GM21423 (cell line): ENCODE measurements at regions not wholly inside any gene's neighbourhood (a gene's known extent, or its start where the extent isn't known, plus 50 kb on each side); places are given as distances from the start of the nearest gene placed in this dataset.
"Not testable (repeated sequence)": the region's sequence is repeated elsewhere in the genome, so short reads cannot be mapped to it uniquely, and the experiment has no call there.

Experiments
- ATAC-seq: cut with Tn5 transposase; IDR thresholded peaks from one replicate; pipeline ENCODE4 v1.9.1; 2021; ENCODE audit warnings: mild to moderate bottlenecking, moderate library complexity; ENCODE audit not compliant: unreplicated experiment

GRCh38 chr9:103611950-103612349 lies 482.2 kb upstream of the SMC2 start:
- ATAC-seq: not testable (repeated sequence)

- ATAC-seq: no peak
Observed at GRCh38 chr9:103615994-103616393, 478.1 kb upstream of the SMC2 start.

GRCh38 chr9:103617046-103617445 lies 477.1 kb upstream of the SMC2 start:
- ATAC-seq: no peak

GRCh38 chr9:103625161-103625804 lies 468.8 kb upstream of the SMC2 start:
- ATAC-seq: no peak

GRCh38 chr9:103627731-103628130 lies 466.4 kb upstream of the SMC2 start:
- no peak for ATAC-seq

GRCh38 chr9:103649086-103649485 lies 445.0 kb upstream of the SMC2 start:
- ATAC-seq: no peak

GRCh38 chr9:103658156-103658555 lies 436.0 kb upstream of the SMC2 start:
- no peak for ATAC-seq

- no peak for ATAC-seq
Observed at GRCh38 chr9:103660830-103661229, 433.3 kb upstream of the SMC2 start.

GRCh38 chr9:103661663-103662062 lies 432.4 kb upstream of the SMC2 start:
- no peak for ATAC-seq

- no peak for ATAC-seq
Observed at GRCh38 chr9:103669296-103669695, 424.8 kb upstream of the SMC2 start.

GRCh38 chr9:103674271-103674670 lies 419.8 kb upstream of the SMC2 start:
- no peak for ATAC-seq

- no peak for ATAC-seq
Observed at GRCh38 chr9:103680581-103680980, 413.5 kb upstream of the SMC2 start.

- no peak for ATAC-seq
Observed at GRCh38 chr9:103681435-103681834, 412.7 kb upstream of the SMC2 start.

GRCh38 chr9:103700195-103700962 lies 393.7 kb upstream of the SMC2 start:
- ATAC-seq: no peak

GRCh38 chr9:103702572-103702971 lies 391.5 kb upstream of the SMC2 start:
- ATAC-seq: no peak

GRCh38 chr9:103707181-103707580 lies 386.9 kb upstream of the SMC2 start:
- no peak for ATAC-seq

- ATAC-seq: no peak
Observed at GRCh38 chr9:103709366-103709765, 384.7 kb upstream of the SMC2 start.

- ATAC-seq: no peak
Observed at GRCh38 chr9:103713631-103714030, 380.5 kb upstream of the SMC2 start.

GRCh38 chr9:103714992-103715391 lies 379.1 kb upstream of the SMC2 start:
- ATAC-seq: no peak

GRCh38 chr9:103721056-103721455 lies 373.1 kb upstream of the SMC2 start:
- no peak for ATAC-seq

- no peak for ATAC-seq
Observed at GRCh38 chr9:103730866-103731265, 363.2 kb upstream of the SMC2 start.

GRCh38 chr9:103731541-103731940 lies 362.6 kb upstream of the SMC2 start:
- ATAC-seq: no peak

GRCh38 chr9:103734471-103734870 lies 359.6 kb upstream of the SMC2 start:
- no peak for ATAC-seq
